Neuronal stem cell (in vitro differentiated cells): ENCODE measurements at regions not wholly inside any gene's neighbourhood (a gene's known extent, or its start where the extent isn't known, plus 50 kb on each side); places are given as distances from the start of the nearest gene placed in this dataset.

Experiments used
- DNase-seq: peaks from one replicate; pipeline ENCODE4 v3.0.0-alpha.2; 2013; ENCODE audit warnings: low spot score
- H2AFZ ChIP-seq: one replicate; pipeline ENCODE4 v1.6.1; 2013; ENCODE audit warnings: mild to moderate bottlenecking, low read length, inconsistent platforms
- H2AK5ac ChIP-seq: 2 replicates; pipeline ENCODE4 v1.6.1; 2013; ENCODE audit warnings: low read depth, mild to moderate bottlenecking, inconsistent platforms, low read length, moderate library complexity, mixed read lengths
- H2BK120ac ChIP-seq: 2 replicates; pipeline ENCODE4 v1.6.1; 2013; ENCODE audit warnings: low read depth, mild to moderate bottlenecking, inconsistent platforms, low read length, moderate library complexity, mixed read lengths
- H2BK12ac ChIP-seq: one replicate; pipeline ENCODE4 v1.6.1; 2013; ENCODE audit warnings: low read length, inconsistent platforms
- H2BK15ac ChIP-seq: 2 replicates; pipeline ENCODE4 v1.6.1; 2013; ENCODE audit warnings: mild to moderate bottlenecking, low read length, inconsistent platforms, mixed read lengths
- H2BK5ac ChIP-seq: one replicate; pipeline ENCODE4 v1.6.1; 2013; ENCODE audit warnings: inconsistent platforms, mild to moderate bottlenecking, low read length, moderate library complexity
- H3K14ac ChIP-seq: one replicate; pipeline ENCODE4 v1.6.1; 2013; ENCODE audit warnings: low read length, inconsistent platforms
- H3K18ac ChIP-seq: 2 replicates; pipeline ENCODE4 v1.6.1; 2013; ENCODE audit warnings: low read length, inconsistent platforms
- H3K23ac ChIP-seq: 2 replicates; pipeline ENCODE4 v1.6.1; 2013; ENCODE audit warnings: low read depth, mild to moderate bottlenecking, mixed read lengths, low read length, inconsistent platforms; ENCODE audit not compliant: poor library complexity
- H3K27ac ChIP-seq: replicated peaks from 3 replicates; pipeline ENCODE4 v1.5.1; 2013; ENCODE audit warnings: low read length, inconsistent platforms
- H3K27me3 ChIP-seq, 3 experiments: 2 replicates each; pipeline ENCODE4 v1.6.1; 2013; ENCODE audit warnings: low read length in 3 of 3, mild to moderate bottlenecking in 2 of 3, inconsistent platforms in 1 of 3, low read depth in 1 of 3, mixed read lengths in 1 of 3, moderate library complexity in 1 of 3; ENCODE audit not compliant: control insufficient read depth in 3 of 3, insufficient read depth in 3 of 3
- H3K36me3 ChIP-seq, 2 donors: replicated peaks in 1 of 2; 2 replicates each; pipeline ENCODE4 v1.6.1; 2013; ENCODE audit warnings: low read length in 2 of 2; ENCODE audit not compliant: control insufficient read depth in 2 of 2, insufficient read depth in 2 of 2
- H3K4ac ChIP-seq: 2 replicates; pipeline ENCODE4 v1.6.1; 2013; ENCODE audit warnings: inconsistent platforms, mild to moderate bottlenecking, low read length, moderate library complexity
- H3K4me1 ChIP-seq, 2 donors: 1 replicate in 1 of 2; 2 replicates in 1 of 2; pipeline ENCODE4 v1.6.1; 2013; ENCODE audit warnings: low read length in 2 of 2, low read depth in 1 of 2; ENCODE audit not compliant: control insufficient read depth in 2 of 2, insufficient read depth in 1 of 2
- H3K4me2 ChIP-seq: one replicate; pipeline ENCODE4 v1.6.1; 2013; ENCODE audit warnings: mild to moderate bottlenecking, low read length, inconsistent platforms; ENCODE audit not compliant: insufficient read depth, poor library complexity, severe bottlenecking
- H3K4me3 ChIP-seq, 2 donors: 2 replicates each; pipeline ENCODE4 v1.5.1; 2013; ENCODE audit warnings: low read length in 2 of 2, mild to moderate bottlenecking in 2 of 2, inconsistent platforms in 1 of 2, moderate library complexity in 1 of 2
- H3K79me1 ChIP-seq: one replicate; pipeline ENCODE4 v1.6.1; 2013; ENCODE audit warnings: low read depth, mild to moderate bottlenecking, inconsistent platforms, low read length, moderate library complexity
- H3K9ac ChIP-seq: one replicate; pipeline ENCODE4 v1.6.1; 2013; ENCODE audit warnings: mild to moderate bottlenecking, low read depth, low read length, inconsistent platforms; ENCODE audit not compliant: poor library complexity
- H3K9me3 ChIP-seq, 2 donors: replicated peaks in 1 of 2; 2 replicates each; pipeline versions ENCODE3 to v1.6.1; 2013; ENCODE audit warnings: low read length in 2 of 2, mild to moderate bottlenecking in 2 of 2, inconsistent platforms in 1 of 2, low read depth in 1 of 2, mixed read lengths in 1 of 2, moderate library complexity in 1 of 2; ENCODE audit not compliant: control insufficient read depth in 2 of 2, insufficient read depth in 1 of 2
- H4K8ac ChIP-seq: one replicate; pipeline ENCODE4 v1.6.1; 2013; ENCODE audit warnings: low read depth, mild to moderate bottlenecking, inconsistent platforms, low read length, moderate library complexity
- H4K91ac ChIP-seq: one replicate; pipeline ENCODE4 v1.6.1; 2013; ENCODE audit warnings: low read length, low read depth, mild to moderate bottlenecking, inconsistent platforms; ENCODE audit not compliant: poor library complexity
- WGBS, 2 donors: extraction: QIAGEN DNeasy Blood & Tissue Kit; methylation state at CpG; one replicate each; pipeline ENCODE4 v1.1.7; 2013; ENCODE audit warnings: missing lambda C conversion rate in 2 of 2, mixed read lengths in 1 of 2; ENCODE audit not compliant: insufficient read length in 2 of 2, insufficient replicate concordance in 1 of 2; ENCODE audit errors: extremely low coverage in 2 of 2; 5-methylcytosine and 5-hydroxymethylcytosine counted together

- Histone ChIP-seq H3K14ac (no peak overlapping the region), H3K27me3 (no peaks in the 10 kb centered on the region), H2BK5ac (no peak overlapping the region), H3K9ac (no peak overlapping the region), H4K8ac (no peak overlapping the region), H3K4me2 (no peak overlapping the region), H3K79me1 (no peaks in the 10 kb centered on the region), H3K18ac (no peak overlapping the region), H3K9me3 (no peaks in the 10 kb centered on the region), H3K27ac (no peak overlapping the region), H2BK120ac (no peak overlapping the region), H3K23ac (no peak overlapping the region), H3K4me3 (no peak overlapping the region), H2BK15ac (no peak overlapping the region), H3K36me3 (no peaks in the 10 kb centered on the region), H4K91ac (no peak overlapping the region), H3K4me1 (no peaks in the 10 kb centered on the region), H2AFZ (no peak overlapping the region), H2AK5ac (no peak overlapping the region), H3K4ac (no peak overlapping the region), H2BK12ac (no peak overlapping the region)
- no peak for DNase-seq
- WGBS, 2 donors = no CpG with 5 or more reads among the region's 2 CpGs
Observed at GRCh38 chr5:166270712-166271111, 2020.7 kb upstream of the WWC1 start.

GRCh38 chr5:166276006-166276405 is 2015.4 kb upstream of the WWC1 start:
- H2AFZ ChIP-seq = no peak overlapping the region
- H2BK120ac ChIP-seq = no peak overlapping the region
- no peaks in the 10 kb centered on the region for H3K36me3 ChIP-seq
- H3K9me3 ChIP-seq = peaks cover 0 to 4% of the 10 kb centered on the region in 2 donors
- DNase-seq = no peak
- no peak overlapping the region for H4K8ac ChIP-seq
- no peak overlapping the region for H2AK5ac ChIP-seq
- no peak overlapping the region for H3K18ac ChIP-seq
- no peak overlapping the region for H3K27ac ChIP-seq
- H3K27me3 ChIP-seq = no peaks in the 10 kb centered on the region
- peaks cover 0 to 8% of the 10 kb centered on the region in 2 donors for H3K4me1 ChIP-seq
- H3K4ac ChIP-seq = no peak overlapping the region
- no peak overlapping the region for H2BK15ac ChIP-seq
- H2BK12ac ChIP-seq = no peak overlapping the region
- H3K9ac ChIP-seq = no peak overlapping the region
- no peak overlapping the region for H3K4me2 ChIP-seq
- no peak overlapping the region for H3K4me3 ChIP-seq
- no peak overlapping the region for H3K23ac ChIP-seq
- no peaks in the 10 kb centered on the region for H3K79me1 ChIP-seq
- H4K91ac ChIP-seq = no peak overlapping the region
- H3K14ac ChIP-seq = no peak overlapping the region
- no peak overlapping the region for H2BK5ac ChIP-seq

GRCh38 chr5:166279828-166280227 is 2011.6 kb upstream of the WWC1 start:
- whole genome bisulfite sequencing, 2 donors = no CpG with 5 or more reads among the region's 3 CpGs
- Histone ChIP-seq H3K9ac (no peak overlapping the region), H3K79me1 (no peaks in the 10 kb centered on the region), H3K4me1 (peaks cover 0 to 14% of the 10 kb centered on the region in 2 donors), H2BK120ac (no peak overlapping the region), H2AK5ac (no peak overlapping the region), H3K23ac (no peak overlapping the region), H4K8ac (no peak overlapping the region), H3K4ac (no peak overlapping the region), H3K18ac (no peak overlapping the region), H3K4me3 (no peak overlapping the region), H3K4me2 (no peak overlapping the region), H3K27ac (no peak overlapping the region), H3K14ac (no peak overlapping the region), H2BK5ac (no peak overlapping the region), H2AFZ (peak overlapping the region; percentile 13), H3K27me3 (no peaks in the 10 kb centered on the region), H4K91ac (no peak overlapping the region), H2BK12ac (no peak overlapping the region), H3K9me3 (peaks cover 0 to 4% of the 10 kb centered on the region in 2 donors), H3K36me3 (no peaks in the 10 kb centered on the region), H2BK15ac (no peak overlapping the region)
- no peak for DNase-seq

- Histone ChIP-seq H2BK5ac (no peak overlapping the region), H4K91ac (no peak overlapping the region), H3K4me3 (no peak overlapping the region), H2BK15ac (no peak overlapping the region), H2AK5ac (no peak overlapping the region), H3K4me1 (peaks cover 0 to 14% of the 10 kb centered on the region in 2 donors), H3K14ac (no peak overlapping the region), H4K8ac (no peak overlapping the region), H3K27ac (no peak overlapping the region), H3K23ac (no peak overlapping the region), H3K9me3 (peaks cover 0 to 4% of the 10 kb centered on the region in 2 donors), H2BK12ac (no peak overlapping the region), H3K4ac (no peak overlapping the region), H3K4me2 (no peak overlapping the region), H3K27me3 (no peaks in the 10 kb centered on the region), H3K9ac (no peak overlapping the region), H3K79me1 (no peaks in the 10 kb centered on the region), H3K36me3 (no peaks in the 10 kb centered on the region), H2BK120ac (no peak overlapping the region), H3K18ac (no peak overlapping the region), H2AFZ (peak overlapping the region; percentile 51)
- no peak for DNase-seq
- no CpG with 5 or more reads among the region's 2 CpGs for WGBS, 2 donors
Observed at GRCh38 chr5:166281433-166281832, 2010.0 kb upstream of the WWC1 start.
